HepG2 (cell line): ENCODE measurements at regions not wholly inside any gene's neighbourhood (a gene's known extent, or its start where the extent isn't known, plus 50 kb on each side); places are given as distances from the start of the nearest gene placed in this dataset.

Experiments used
- ATAC-seq: fragments of 200-7000 bp; cut with Tn5 transposase; 3 replicates; pipeline ENCODE4 v1.9.1; 2020; ENCODE audit warnings: mild to moderate bottlenecking, moderate library complexity
- BruUV-seq: library from RNA; stranded (reverse); fragments of 400-500 nt; replicated peaks from 2 replicates; lab custom pipeline; 2021; lab: Mats Ljungman, UMichigan
- CTCF ChIA-PET: fragments of 300-600 bp; formaldehyde crosslinking; extraction: SDS; loops from one replicate; lab custom pipeline; 2021; ENCODE audit warnings: low total read pairs, inconsistent platforms, low intra/inter-chr PET ratio; lab: Yijun Ruan, JAX
- POLR2A ChIA-PET: fragments of 350-600 bp; sonication (Branson Sonifier 250); formaldehyde crosslinking; loops from one replicate; lab custom pipeline; 2020; ENCODE audit warnings: antibody characterized with exemption, inconsistent platforms; lab: Yijun Ruan, JAX
- DNase-seq: peaks from one replicate; pipeline ENCODE4 v3.0.0-alpha.2; 2015; ENCODE audit warnings: low spot score
- FAIRE-seq: peaks from 3 replicates; lab custom pipeline; 2011; peaks lifted over from hg19 to GRCh38; lab: Jason Lieb, UNC
- H2AFZ ChIP-seq: one replicate; pipeline ENCODE4 v1.6.1; 2011; ENCODE audit warnings: low read length, inconsistent platforms
- H3K27ac ChIP-seq: fragments of 300-600 bp; 3 replicates; pipeline ENCODE4 v1.8.0; 2011; ENCODE audit warnings: mixed run types, mild to moderate bottlenecking, mixed read lengths, low read length, inconsistent platforms; ENCODE audit not compliant: insufficient read depth; ENCODE audit errors: extremely low read length
- H3K27me3 ChIP-seq, 2 experiments: fragments of 200-600 bp in 1 of 2; 2 replicates in 1 of 2; 3 replicates in 1 of 2; pipeline versions ENCODE4 v1.6.0 to v1.8.0; 2011; ENCODE audit warnings: low read length in 2 of 2, mild to moderate bottlenecking in 2 of 2, moderate library complexity in 2 of 2, inconsistent platforms in 1 of 2; ENCODE audit not compliant: insufficient read depth in 2 of 2, control insufficient read depth in 1 of 2
- H3K36me3 ChIP-seq, 2 experiments: fragments of 200-600 bp in 1 of 2; replicated peaks in 1 of 2; 2 replicates in 1 of 2; 3 replicates in 1 of 2; pipeline versions ENCODE4 v1.5.1 to v1.8.0; 2011; ENCODE audit warnings: low read length in 2 of 2, inconsistent platforms in 1 of 2; ENCODE audit not compliant: insufficient read depth in 2 of 2, control insufficient read depth in 1 of 2
- H3K4me1 ChIP-seq: 2 replicates; pipeline ENCODE4 v1.5.1; 2012; ENCODE audit warnings: low read length, inconsistent platforms; ENCODE audit not compliant: insufficient read depth
- H3K4me2 ChIP-seq: 2 replicates; pipeline ENCODE4 v1.6.0; 2011; ENCODE audit warnings: low read depth, low read length, inconsistent platforms
- H3K4me3 ChIP-seq, 3 experiments: fragments of 200-600 bp in 1 of 3; sonication (generic), shearing (Covaris generic) in 1 of 3; replicated peaks in 1 of 3; 2 replicates each; pipeline ENCODE4 v1.5.1; 2011 to 2016; ENCODE audit warnings: low read length in 3 of 3, inconsistent platforms in 2 of 3, low read depth in 2 of 3, mild to moderate bottlenecking in 2 of 3, control low read depth in 1 of 3, mixed read lengths in 1 of 3; ENCODE audit not compliant: insufficient read depth in 1 of 3
- H3K79me2 ChIP-seq: one replicate; pipeline ENCODE4 v1.6.1; 2011; ENCODE audit warnings: low read length, inconsistent platforms; ENCODE audit not compliant: insufficient read depth
- H3K9ac ChIP-seq: 2 replicates; pipeline ENCODE4 v1.6.0; 2011; ENCODE audit warnings: mild to moderate bottlenecking, low read depth, low read length, inconsistent platforms; ENCODE audit not compliant: insufficient read depth
- H3K9me3 ChIP-seq: 2 replicates; pipeline ENCODE4 v1.5.1; 2012; ENCODE audit warnings: mild to moderate bottlenecking, low read length
- H4K20me1 ChIP-seq: 2 replicates; pipeline ENCODE4 v1.6.0; 2011; ENCODE audit warnings: inconsistent platforms, mild to moderate bottlenecking, low read length, moderate library complexity; ENCODE audit not compliant: insufficient read depth
- CENPX ChIP-seq: sonication (generic); formaldehyde crosslinking; IDR thresholded peaks from 2 replicates; pipeline ENCODE4 v1.9.0; 2021; ENCODE audit warnings: mild to moderate bottlenecking, missing genetic modification reagents, moderate library complexity
- EED ChIP-seq: sonication (generic); formaldehyde crosslinking; IDR thresholded peaks from 2 replicates; pipeline ENCODE4 v1.5.0; 2020; ENCODE audit warnings: mild to moderate bottlenecking, missing genetic modification reagents
- HNRNPLL ChIP-seq: fragments of 200-400 bp; formaldehyde crosslinking; IDR thresholded peaks from 2 replicates; pipeline ENCODE4 v1.6.1; 2017; ENCODE audit warnings: mild to moderate bottlenecking, low read depth, low read length; ENCODE audit not compliant: poor library complexity, severe bottlenecking
- JDP2 ChIP-seq: sonication (generic); formaldehyde crosslinking; IDR thresholded peaks from 2 replicates; pipeline ENCODE4 v1.8.1; 2022; ENCODE audit warnings: missing genetic modification reagents, borderline replicate concordance
- MTF2 ChIP-seq: sonication (generic); formaldehyde crosslinking; IDR thresholded peaks from 2 replicates; pipeline ENCODE4 v1.5.0; 2020; ENCODE audit warnings: missing genetic modification reagents, borderline replicate concordance
- NCOA1 ChIP-seq: sonication (generic); formaldehyde crosslinking; IDR thresholded peaks from 2 replicates; pipeline ENCODE4 v1.9.0; 2021; ENCODE audit warnings: missing genetic modification reagents
- NFKB2 ChIP-seq: sonication (generic); formaldehyde crosslinking; IDR thresholded peaks from 2 replicates; pipeline ENCODE4 v1.4.0; 2020; ENCODE audit warnings: missing genetic modification reagents, borderline replicate concordance
- SALL1 ChIP-seq: sonication (generic); formaldehyde crosslinking; IDR thresholded peaks from 2 replicates; pipeline ENCODE4 v1.8.0; 2022; ENCODE audit warnings: mild to moderate bottlenecking, missing genetic modification reagents
- SMAD1 ChIP-seq: sonication (generic); formaldehyde crosslinking; IDR thresholded peaks from 2 replicates; pipeline ENCODE4 v1.4.0; 2020; ENCODE audit warnings: missing genetic modification reagents, low read depth, mild to moderate bottlenecking, borderline replicate concordance
- ZFP62 ChIP-seq: sonication (generic); formaldehyde crosslinking; IDR thresholded peaks from 2 replicates; pipeline ENCODE4 v1.4.0; 2020; ENCODE audit warnings: missing genetic modification reagents
- ZNF138 ChIP-seq: sonication (generic); formaldehyde crosslinking; IDR thresholded peaks from 2 replicates; pipeline ENCODE4 v1.5.0; 2020; ENCODE audit warnings: mild to moderate bottlenecking, low read depth, missing genetic modification reagents
- ZNF180 ChIP-seq: sonication (generic); formaldehyde crosslinking; IDR thresholded peaks from 2 replicates; pipeline ENCODE4 v1.4.0; 2020; ENCODE audit warnings: low read depth, missing genetic modification reagents, borderline replicate concordance
- ZNF577 ChIP-seq: sonication (generic); formaldehyde crosslinking; IDR thresholded peaks from 2 replicates; pipeline ENCODE4 v1.4.0; 2020; ENCODE audit warnings: mild to moderate bottlenecking, low read depth, missing genetic modification reagents, borderline replicate concordance
- ZNF724P ChIP-seq: sonication (generic); formaldehyde crosslinking; IDR thresholded peaks from 2 replicates; pipeline ENCODE4 v1.8.0; 2022; ENCODE audit warnings: missing genetic modification reagents, borderline replicate concordance
- ZNF841 ChIP-seq: sonication (generic); formaldehyde crosslinking; IDR thresholded peaks from 2 replicates; pipeline ENCODE4 v1.8.1; 2023; ENCODE audit warnings: missing genetic modification reagents, borderline replicate concordance
- WGBS: methylation state at CpG from one replicate; pipeline ENCODE4 v1.1.6; 2017; ENCODE audit warnings: low lambda C conversion rate; 5-methylcytosine and 5-hydroxymethylcytosine counted together
- in situ Hi-C: cut with HindIII; loops from 2 replicates; pipeline ENCODE4 v1.10.0; 2017; ENCODE audit warnings: low pct_unique_long_range_greater_than_20kb; ENCODE audit not compliant: extremely low pct_ligation_motif_present
- intact Hi-C: fragments of 100-400 bp; cut with micrococcal nuclease; formaldehyde crosslinking; loops from one replicate; pipeline ENCODE4 v1.10.0; 2022; ENCODE audit not compliant: unreplicated experiment
- TF ChIP-seq, protein P1 (sequence below): fragments of 450-650 bp; IDR thresholded peaks from 2 replicates; pipeline ENCODE4 v1.6.1; 2016
- TF ChIP-seq, protein P2 (sequence below): sonication (generic); formaldehyde crosslinking; IDR thresholded peaks from 2 replicates; pipeline ENCODE4 v1.4.0; 2020; ENCODE audit warnings: missing genetic modification reagents, borderline replicate concordance
- TF ChIP-seq, protein P3 (sequence below): sonication (generic); formaldehyde crosslinking; conservative IDR thresholded peaks from 2 replicates; pipeline ENCODE4 v1.5.0; 2020; ENCODE audit warnings: missing genetic modification reagents
- TF ChIP-seq, protein P4 (sequence below): IDR thresholded peaks from 2 replicates; pipeline ENCODE4 v1.6.1; 2018; ENCODE audit warnings: missing genetic modification reagents

DNA sequence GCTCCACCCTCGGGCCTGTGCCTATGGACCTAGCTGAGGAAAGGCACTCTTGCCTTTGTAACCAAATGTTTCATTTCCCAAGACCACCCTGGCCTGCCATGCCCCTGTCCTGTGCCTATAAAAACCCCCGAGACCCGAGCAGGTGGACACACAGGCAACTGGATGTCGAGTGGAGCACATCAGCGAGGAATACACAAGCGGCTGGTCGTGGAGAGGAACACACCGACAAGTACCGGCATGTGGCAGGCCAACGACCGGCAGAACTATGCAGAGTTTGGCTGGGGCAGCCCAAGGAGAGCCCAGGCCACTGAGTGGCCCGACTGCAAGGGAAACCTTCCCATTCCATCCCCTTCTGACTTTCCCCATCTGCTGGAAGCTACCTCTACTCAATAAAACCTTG lies 1963.8 kb upstream of the CELF4 start (continued):
- TF ChIP-seq, protein P1, sequence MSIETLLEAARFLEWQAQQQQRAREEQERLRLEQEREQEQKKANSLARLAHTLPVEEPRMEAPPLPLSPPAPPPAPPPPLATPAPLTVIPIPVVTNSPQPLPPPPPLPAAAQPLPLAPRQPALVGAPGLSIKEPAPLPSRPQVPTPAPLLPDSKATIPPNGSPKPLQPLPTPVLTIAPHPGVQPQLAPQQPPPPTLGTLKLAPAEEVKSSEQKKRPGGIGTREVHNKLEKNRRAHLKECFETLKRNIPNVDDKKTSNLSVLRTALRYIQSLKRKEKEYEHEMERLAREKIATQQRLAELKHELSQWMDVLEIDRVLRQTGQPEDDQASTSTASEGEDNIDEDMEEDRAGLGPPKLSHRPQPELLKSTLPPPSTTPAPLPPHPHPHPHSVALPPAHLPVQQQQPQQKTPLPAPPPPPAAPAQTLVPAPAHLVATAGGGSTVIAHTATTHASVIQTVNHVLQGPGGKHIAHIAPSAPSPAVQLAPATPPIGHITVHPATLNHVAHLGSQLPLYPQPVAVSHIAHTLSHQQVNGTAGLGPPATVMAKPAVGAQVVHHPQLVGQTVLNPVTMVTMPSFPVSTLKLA: no peak
- TF ChIP-seq ZNF724P (CRISPR knock-in tag): no peak
- no peak for TF ChIP-seq NFKB2 (CRISPR knock-in tag)
- no peak for TF ChIP-seq CENPX
- no peak for TF ChIP-seq ZFP62 (CRISPR knock-in tag)
- TF ChIP-seq JDP2 (CRISPR knock-in tag): no peak
- TF ChIP-seq, protein P2, sequence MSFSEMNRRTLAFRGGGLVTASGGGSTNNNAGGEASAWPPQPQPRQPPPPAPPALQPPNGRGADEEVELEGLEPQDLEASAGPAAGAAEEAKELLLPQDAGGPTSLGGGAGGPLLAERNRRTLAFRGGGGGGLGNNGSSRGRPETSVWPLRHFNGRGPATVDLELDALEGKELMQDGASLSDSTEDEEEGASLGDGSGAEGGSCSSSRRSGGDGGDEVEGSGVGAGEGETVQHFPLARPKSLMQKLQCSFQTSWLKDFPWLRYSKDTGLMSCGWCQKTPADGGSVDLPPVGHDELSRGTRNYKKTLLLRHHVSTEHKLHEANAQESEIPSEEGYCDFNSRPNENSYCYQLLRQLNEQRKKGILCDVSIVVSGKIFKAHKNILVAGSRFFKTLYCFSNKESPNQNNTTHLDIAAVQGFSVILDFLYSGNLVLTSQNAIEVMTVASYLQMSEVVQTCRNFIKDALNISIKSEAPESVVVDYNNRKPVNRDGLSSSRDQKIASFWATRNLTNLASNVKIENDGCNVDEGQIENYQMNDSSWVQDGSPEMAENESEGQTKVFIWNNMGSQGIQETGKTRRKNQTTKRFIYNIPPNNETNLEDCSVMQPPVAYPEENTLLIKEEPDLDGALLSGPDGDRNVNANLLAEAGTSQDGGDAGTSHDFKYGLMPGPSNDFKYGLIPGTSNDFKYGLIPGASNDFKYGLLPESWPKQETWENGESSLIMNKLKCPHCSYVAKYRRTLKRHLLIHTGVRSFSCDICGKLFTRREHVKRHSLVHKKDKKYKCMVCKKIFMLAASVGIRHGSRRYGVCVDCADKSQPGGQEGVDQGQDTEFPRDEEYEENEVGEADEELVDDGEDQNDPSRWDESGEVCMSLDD (CRISPR knock-in tag): no peak
- TF ChIP-seq EED (CRISPR knock-in tag): no peak
- no peak for TF ChIP-seq ZNF841
- no peak for TF ChIP-seq ZNF180 (CRISPR knock-in tag)

DNA sequence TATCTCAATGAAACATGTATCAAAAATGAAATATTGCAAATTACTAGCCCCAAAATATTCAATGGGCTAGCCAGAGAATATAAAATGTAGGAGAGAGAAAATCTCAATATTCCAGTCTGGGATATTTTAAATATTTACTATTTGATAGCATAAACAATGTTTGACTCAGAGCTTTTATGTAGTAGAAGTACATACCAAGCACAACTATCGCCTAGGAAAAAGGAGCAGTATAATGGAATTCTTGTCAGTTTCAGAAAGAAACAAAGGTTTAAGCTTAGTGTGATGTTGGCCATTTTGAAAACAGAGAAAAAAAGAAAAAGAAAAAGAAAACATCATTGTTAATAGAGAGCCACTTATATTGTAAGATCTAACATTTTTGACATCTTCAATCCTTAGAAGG lies 1961.9 kb upstream of the CELF4 start:
- BruUV-seq: no TSS peak
- Histone ChIP-seq H3K4me1 (peaks cover 12% of the 10 kb centered on the region), H2AFZ (no peak overlapping the region), H4K20me1 (no peaks in the 10 kb centered on the region), H3K9ac (no peak overlapping the region), H3K4me2 (no peak overlapping the region), H3K4me3 (no peak overlapping the region), H3K27me3 (no peaks in the 10 kb centered on the region), H3K9me3 (no peaks in the 10 kb centered on the region), H3K36me3 (no peaks in the 10 kb centered on the region), H3K27ac (no peak overlapping the region), H3K79me2 (no peaks in the 10 kb centered on the region)
- ATAC-seq (no peak), DNase-seq (no peak), FAIRE-seq (no peak)
- intact Hi-C loops: no loop called here
- POLR2A ChIA-PET: no interaction called here
- WGBS: 96% methylated on average over 1 of the region's 1 CpG
- in situ Hi-C loops: no loop called here
- CTCF ChIA-PET: no interaction called here
- no peak for TF ChIP-seq SMAD1 (CRISPR knock-in tag)
- TF ChIP-seq, protein P3, sequence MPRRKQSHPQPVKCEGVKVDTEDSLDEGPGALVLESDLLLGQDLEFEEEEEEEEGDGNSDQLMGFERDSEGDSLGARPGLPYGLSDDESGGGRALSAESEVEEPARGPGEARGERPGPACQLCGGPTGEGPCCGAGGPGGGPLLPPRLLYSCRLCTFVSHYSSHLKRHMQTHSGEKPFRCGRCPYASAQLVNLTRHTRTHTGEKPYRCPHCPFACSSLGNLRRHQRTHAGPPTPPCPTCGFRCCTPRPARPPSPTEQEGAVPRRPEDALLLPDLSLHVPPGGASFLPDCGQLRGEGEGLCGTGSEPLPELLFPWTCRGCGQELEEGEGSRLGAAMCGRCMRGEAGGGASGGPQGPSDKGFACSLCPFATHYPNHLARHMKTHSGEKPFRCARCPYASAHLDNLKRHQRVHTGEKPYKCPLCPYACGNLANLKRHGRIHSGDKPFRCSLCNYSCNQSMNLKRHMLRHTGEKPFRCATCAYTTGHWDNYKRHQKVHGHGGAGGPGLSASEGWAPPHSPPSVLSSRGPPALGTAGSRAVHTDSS: no peak
- TF ChIP-seq HNRNPLL: no peak
- TF ChIP-seq ZNF577: no peak
- no peak for TF ChIP-seq SALL1 (CRISPR knock-in tag)
- no peak for TF ChIP-seq NCOA1
- TF ChIP-seq, protein P4, sequence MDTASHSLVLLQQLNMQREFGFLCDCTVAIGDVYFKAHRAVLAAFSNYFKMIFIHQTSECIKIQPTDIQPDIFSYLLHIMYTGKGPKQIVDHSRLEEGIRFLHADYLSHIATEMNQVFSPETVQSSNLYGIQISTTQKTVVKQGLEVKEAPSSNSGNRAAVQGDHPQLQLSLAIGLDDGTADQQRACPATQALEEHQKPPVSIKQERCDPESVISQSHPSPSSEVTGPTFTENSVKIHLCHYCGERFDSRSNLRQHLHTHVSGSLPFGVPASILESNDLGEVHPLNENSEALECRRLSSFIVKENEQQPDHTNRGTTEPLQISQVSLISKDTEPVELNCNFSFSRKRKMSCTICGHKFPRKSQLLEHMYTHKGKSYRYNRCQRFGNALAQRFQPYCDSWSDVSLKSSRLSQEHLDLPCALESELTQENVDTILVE (CRISPR knock-in tag): no peak
- no peak for TF ChIP-seq MTF2 (CRISPR knock-in tag)
- TF ChIP-seq ZNF138 (CRISPR knock-in tag): no peak
